ENCODE measurements at regions not wholly inside any gene's neighbourhood (a gene's known extent, or its start where the extent isn't known, plus 50 kb on each side); places are given as distances from the start of the nearest gene placed in this dataset.

DNA sequence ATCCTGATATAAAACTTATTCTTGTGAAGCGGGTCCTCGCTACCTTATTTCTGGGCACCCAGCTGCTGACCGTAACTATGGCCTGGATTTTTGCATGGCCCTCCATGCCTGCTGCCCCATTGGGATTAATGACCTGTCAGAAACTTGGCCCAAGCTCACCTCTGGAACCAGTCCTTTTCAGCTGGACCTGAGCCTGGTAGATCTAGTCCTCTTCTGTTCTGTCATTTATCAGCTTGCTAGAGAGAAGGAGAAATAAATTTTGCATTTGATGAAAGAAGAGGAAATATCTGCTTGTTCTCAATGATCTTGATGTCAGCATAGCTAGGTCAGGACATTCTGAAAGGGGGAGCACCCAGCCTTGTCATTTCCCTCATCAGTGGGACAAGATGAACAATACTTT, 387.8 kb upstream of the LARGE1 start:
- no peak for TF ChIP-seq CTCF (IDR thresholded peaks at IDR 0.05; ENCODE audit: borderline replicate concordance)
- intact Hi-C loops (cut with micrococcal nuclease), result no loop called here
- Histone ChIP-seq H3K9me3 (replicated peaks) (no peaks in the 10 kb centered on the region), H3K4me1 (peaks cover 25% of the 10 kb centered on the region), H3K27ac (replicated peaks) (no peak overlapping the region), H3K27me3 (ENCODE audit: low read depth) (peaks cover 11% of the 10 kb centered on the region), H3K4me3 (no peak overlapping the region), H3K36me3 (no peaks in the 10 kb centered on the region)
- peak; percentile 20 for DNase-seq

- peaks cover 2% of the 10 kb centered on the region for H3K4me1 ChIP-seq
- no peak overlapping the region for H3K4me3 ChIP-seq
- peaks cover 15% of the 10 kb centered on the region for H3K9me3 ChIP-seq (replicated peaks)
- peaks cover 8% of the 10 kb centered on the region for H3K27me3 ChIP-seq (ENCODE audit: low read depth)
- no peak overlapping the region for H3K27ac ChIP-seq (replicated peaks)
- no peak for DNase-seq
- intact Hi-C loops (cut with micrococcal nuclease), result no loop called here
- no peaks in the 10 kb centered on the region for H3K36me3 ChIP-seq
- no peak for TF ChIP-seq CTCF (IDR thresholded peaks at IDR 0.05; ENCODE audit: borderline replicate concordance)
These were observed 399.1 kb upstream of the LARGE1 start for GRCh38 chr22:34319346-34319745.

GRCh38 chr22:34324763-34325162, 404.5 kb upstream of the LARGE1 start:
- no peak overlapping the region for H3K4me3 ChIP-seq

GRCh38 chr22:34326901-34327300, 406.6 kb upstream of the LARGE1 start:
- no peaks in the 10 kb centered on the region for H3K36me3 ChIP-seq
- H3K27me3 ChIP-seq (ENCODE audit: low read depth), result no peaks in the 10 kb centered on the region
- TF ChIP-seq CTCF (IDR thresholded peaks at IDR 0.05; ENCODE audit: borderline replicate concordance), result no peak
- peaks cover 11% of the 10 kb centered on the region for H3K4me1 ChIP-seq
- H3K27ac ChIP-seq (replicated peaks), result no peak overlapping the region
- no peak for DNase-seq
- intact Hi-C loops (cut with micrococcal nuclease), result no loop called here
- no peak overlapping the region for H3K4me3 ChIP-seq
- no peaks in the 10 kb centered on the region for H3K9me3 ChIP-seq (replicated peaks)

More at GRCh38 chr22:34324763-34325162, 404.5 kb upstream of the LARGE1 start:
- Histone ChIP-seq H3K9me3 (replicated peaks) (no peaks in the 10 kb centered on the region), H3K27me3 (ENCODE audit: low read depth) (no peaks in the 10 kb centered on the region), H3K4me1 (peaks cover 11% of the 10 kb centered on the region), H3K27ac (replicated peaks) (no peak overlapping the region), H3K36me3 (no peaks in the 10 kb centered on the region)
- intact Hi-C loops (cut with micrococcal nuclease), result no loop called here
- DNase-seq, result peak; percentile 35
- no peak for TF ChIP-seq CTCF (IDR thresholded peaks at IDR 0.05; ENCODE audit: borderline replicate concordance)

DNA sequence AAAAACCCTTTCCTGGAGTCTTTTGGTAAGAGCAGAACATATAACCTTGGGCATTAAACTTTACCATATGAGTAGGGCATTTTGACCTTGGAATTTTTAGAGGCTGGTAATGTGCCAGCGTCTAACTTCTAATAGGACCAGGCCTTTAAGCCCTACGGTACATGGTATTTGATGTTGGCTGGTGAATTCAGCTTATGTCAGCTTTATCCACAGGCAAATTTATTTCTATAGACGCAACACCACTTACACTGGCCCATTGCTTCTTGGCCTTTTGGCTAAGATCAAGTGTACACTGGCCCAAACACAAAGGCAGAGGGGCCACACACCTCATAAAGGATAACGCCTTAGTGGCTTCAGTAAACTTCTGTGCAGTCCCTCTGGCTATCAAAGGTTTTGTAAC, 410.2 kb upstream of the LARGE1 start:
- Histone ChIP-seq H3K9me3 (replicated peaks) (peaks cover 15% of the 10 kb centered on the region), H3K36me3 (no peaks in the 10 kb centered on the region), H3K4me1 (peaks cover under 1% of the 10 kb centered on the region), H3K27ac (replicated peaks) (no peak overlapping the region), H3K4me3 (no peak overlapping the region), H3K27me3 (ENCODE audit: low read depth) (no peaks in the 10 kb centered on the region)
- no peak for DNase-seq
- intact Hi-C loops (cut with micrococcal nuclease), result no loop called here
- no peak for TF ChIP-seq CTCF (IDR thresholded peaks at IDR 0.05; ENCODE audit: borderline replicate concordance)

DNA sequence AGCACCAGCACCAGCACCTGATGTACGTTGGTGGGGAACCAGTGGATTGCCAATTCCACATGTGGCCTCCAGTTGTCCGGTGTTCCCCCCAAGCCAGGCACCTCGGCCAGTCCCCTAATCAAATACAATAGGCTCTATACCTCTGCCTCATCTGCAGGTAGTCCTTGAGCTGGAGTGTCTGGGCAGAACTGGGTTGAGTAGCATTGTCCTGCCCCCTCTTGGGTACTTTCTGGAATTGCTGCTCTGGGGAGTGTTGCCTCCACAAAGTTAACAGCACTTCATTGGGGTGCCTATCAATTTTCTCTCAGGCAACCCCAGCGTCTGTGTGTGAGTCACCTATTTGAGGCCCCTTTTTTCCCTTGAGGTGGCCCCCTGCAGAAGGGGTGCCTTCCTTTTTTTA, 413.0 kb upstream of the LARGE1 start:
- intact Hi-C loops (cut with micrococcal nuclease), result no loop called here

More for the DNA sequence above, 413.0 kb upstream of the LARGE1 start:
- Histone ChIP-seq H3K36me3 (no peaks in the 10 kb centered on the region), H3K4me1 (no peaks in the 10 kb centered on the region), H3K9me3 (replicated peaks) (peaks cover 20% of the 10 kb centered on the region), H3K27ac (replicated peaks) (no peak overlapping the region), H3K4me3 (no peak overlapping the region), H3K27me3 (ENCODE audit: low read depth) (no peaks in the 10 kb centered on the region)
- TF ChIP-seq CTCF (IDR thresholded peaks at IDR 0.05; ENCODE audit: borderline replicate concordance), result peak; percentile 31
- no peak for DNase-seq

Measured in left ventricle myocardium inferior (tissue), 1 donor.